ENCODE measurements at regions not wholly inside any gene's neighbourhood (a gene's known extent, or its start where the extent isn't known, plus 50 kb on each side); places are given as distances from the start of the nearest gene placed in this dataset.

GRCh38 chr12:114119316-114119715, 153.2 kb upstream of the RBM19 start:
- Histone ChIP-seq H2AFZ (ENCODE audit: low read depth, low read length) (no peak overlapping the region), H3K36me3 (ENCODE audit: control insufficient read depth, insufficient read depth, low read length) (no peaks in the 10 kb centered on the region), H3K9ac (ENCODE audit: insufficient read depth in 1 of 2, low read depth in 2 of 2, low read length in 2 of 2) (no peak overlapping the region), H3K9me3 (replicated peaks; ENCODE audit: control insufficient read depth, insufficient read depth, low read depth, low read length) (no peaks in the 10 kb centered on the region), H3K4me3 (no peak overlapping the region), H3K4me1 (replicated peaks in 1 of 2; ENCODE audit: control insufficient read depth in 2 of 2, insufficient read depth in 2 of 2, low read length in 2 of 2) (no peaks in the 10 kb centered on the region), H3K9me1 (ENCODE audit: control insufficient read depth, insufficient read depth, low read length) (no peaks in the 10 kb centered on the region), H4K20me1 (replicated peaks; ENCODE audit: control insufficient read depth, insufficient read depth, low read length) (no peaks in the 10 kb centered on the region), H3K27ac (ENCODE audit: extremely low read depth, low read depth, low read length) (no peak overlapping the region), H3K4me2 (ENCODE audit: insufficient read depth, low read length) (no peak overlapping the region), H3K27me3 (ENCODE audit: control insufficient read depth in 2 of 2, insufficient read depth in 2 of 2, low read length in 2 of 2) (peaks cover 0 to 4% of the 10 kb centered on the region in 2 experiments; a peak in 2 of 5 replicates), H3K79me2 (ENCODE audit: control insufficient read depth, insufficient read depth, low read length) (no peaks in the 10 kb centered on the region)
- DNase-seq (ENCODE audit: extremely low read depth in 1 of 4, low spot score in 3 of 4) (no peak), FAIRE-seq (no peak), ATAC-seq (no peak)
- TF ChIP-seq CHCHD3 (CRISPR knock-in tag; IDR thresholded peaks at IDR 0.05) (no peak), ZBTB17 (CRISPR knock-in tag; IDR thresholded peaks at IDR 0.05) (no peak), ZBTB5 (IDR thresholded peaks at IDR 0.05) (no peak), SMAD3 (CRISPR knock-in tag; conservative IDR thresholded peaks at IDR 0.05) (no peak), SAP30 (IDR thresholded peaks at IDR 0.05; ENCODE audit: borderline replicate concordance, insufficient read depth, low read depth, low read length, poor library complexity, severe bottlenecking) (no peak), TARDBP (IDR thresholded peaks at IDR 0.05) (no peak), ZNF23 (CRISPR knock-in tag; IDR thresholded peaks at IDR 0.05) (no peak)
- ChIA-PET CTCF (ENCODE audit: low intra/inter-chr PET ratio) (no interaction called here), POLR2A (no interaction called here)
- intact Hi-C loops (cut with micrococcal nuclease) = no loop called here
- WGBS (ENCODE audit: insufficient coverage, low coverage, missing lambda C conversion rate) = 0% methylated on average over 2 of the region's 2 CpGs
- in situ Hi-C loops (cut with MboI) = no loop called here
- no TSS peak for BruUV-seq (replicated peaks)
